LNCAP (cell line): ENCODE measurements at regions not wholly inside any gene's neighbourhood (a gene's known extent, or its start where the extent isn't known, plus 50 kb on each side); places are given as distances from the start of the nearest gene placed in this dataset.

Source experiments
- TF ChIP-seq, protein P1 (sequence below): fragments of 450-650 bp; IDR thresholded peaks from 2 replicates; pipeline ENCODE4 v1.5.1; 2017; ENCODE audit warnings: mild to moderate bottlenecking

DNA sequence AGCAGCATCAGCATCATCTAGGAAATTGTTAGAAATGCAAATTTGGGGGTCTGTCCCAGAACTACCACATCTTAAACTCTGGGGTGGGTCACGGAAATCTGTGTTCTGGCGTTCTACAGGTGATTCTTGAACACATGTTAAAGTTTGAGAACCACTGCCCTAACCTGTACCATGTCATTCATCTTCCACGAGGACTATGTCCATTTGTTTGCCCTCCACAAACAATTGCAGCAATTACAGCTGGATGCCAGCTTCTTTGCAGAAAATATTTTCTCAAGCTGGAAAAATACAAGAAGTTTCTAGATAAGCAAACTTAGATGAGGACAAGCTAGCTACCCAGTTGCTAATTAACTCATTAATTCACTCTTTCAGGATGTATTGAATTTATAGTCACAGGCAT is 54.1 kb downstream of the MAFB start:
- TF ChIP-seq, protein P1, sequence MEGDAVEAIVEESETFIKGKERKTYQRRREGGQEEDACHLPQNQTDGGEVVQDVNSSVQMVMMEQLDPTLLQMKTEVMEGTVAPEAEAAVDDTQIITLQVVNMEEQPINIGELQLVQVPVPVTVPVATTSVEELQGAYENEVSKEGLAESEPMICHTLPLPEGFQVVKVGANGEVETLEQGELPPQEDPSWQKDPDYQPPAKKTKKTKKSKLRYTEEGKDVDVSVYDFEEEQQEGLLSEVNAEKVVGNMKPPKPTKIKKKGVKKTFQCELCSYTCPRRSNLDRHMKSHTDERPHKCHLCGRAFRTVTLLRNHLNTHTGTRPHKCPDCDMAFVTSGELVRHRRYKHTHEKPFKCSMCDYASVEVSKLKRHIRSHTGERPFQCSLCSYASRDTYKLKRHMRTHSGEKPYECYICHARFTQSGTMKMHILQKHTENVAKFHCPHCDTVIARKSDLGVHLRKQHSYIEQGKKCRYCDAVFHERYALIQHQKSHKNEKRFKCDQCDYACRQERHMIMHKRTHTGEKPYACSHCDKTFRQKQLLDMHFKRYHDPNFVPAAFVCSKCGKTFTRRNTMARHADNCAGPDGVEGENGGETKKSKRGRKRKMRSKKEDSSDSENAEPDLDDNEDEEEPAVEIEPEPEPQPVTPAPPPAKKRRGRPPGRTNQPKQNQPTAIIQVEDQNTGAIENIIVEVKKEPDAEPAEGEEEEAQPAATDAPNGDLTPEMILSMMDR: no peak

DNA sequence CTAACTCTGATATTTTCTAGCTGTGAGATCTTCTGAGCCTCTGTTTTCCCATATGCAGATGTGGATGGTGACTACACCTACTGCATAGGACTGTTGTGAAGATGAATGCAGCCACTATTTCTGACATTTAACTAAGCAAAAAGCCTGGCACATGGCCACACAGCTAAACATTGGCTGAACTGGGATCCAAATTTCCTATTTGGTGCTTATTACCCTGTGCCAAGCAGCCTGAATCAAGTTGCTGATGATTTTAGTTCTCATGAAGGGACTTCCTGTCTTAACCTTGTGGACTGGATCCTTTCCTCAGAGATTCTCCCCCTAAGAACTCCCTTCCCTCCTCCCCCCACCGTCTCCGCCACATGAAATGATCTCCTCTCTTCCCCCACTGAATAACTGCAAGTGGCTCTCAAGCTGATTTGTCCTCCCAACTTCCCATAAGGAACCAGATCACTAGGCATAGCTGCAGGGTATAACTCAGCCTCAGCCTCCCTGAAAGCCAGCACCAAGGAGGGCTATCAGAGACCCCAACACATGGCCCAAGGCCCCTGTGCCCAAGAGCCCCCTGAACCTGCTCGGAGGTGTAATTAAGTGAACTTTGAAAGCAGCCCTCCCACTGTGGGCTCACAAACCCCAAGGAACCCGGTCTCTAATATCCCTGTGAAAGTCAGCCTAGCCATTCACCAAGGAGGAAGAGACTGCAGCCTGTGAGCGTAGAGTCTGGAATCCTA is 55.7 kb downstream of the MAFB start:
- TF ChIP-seq, protein P1: no peak

DNA sequence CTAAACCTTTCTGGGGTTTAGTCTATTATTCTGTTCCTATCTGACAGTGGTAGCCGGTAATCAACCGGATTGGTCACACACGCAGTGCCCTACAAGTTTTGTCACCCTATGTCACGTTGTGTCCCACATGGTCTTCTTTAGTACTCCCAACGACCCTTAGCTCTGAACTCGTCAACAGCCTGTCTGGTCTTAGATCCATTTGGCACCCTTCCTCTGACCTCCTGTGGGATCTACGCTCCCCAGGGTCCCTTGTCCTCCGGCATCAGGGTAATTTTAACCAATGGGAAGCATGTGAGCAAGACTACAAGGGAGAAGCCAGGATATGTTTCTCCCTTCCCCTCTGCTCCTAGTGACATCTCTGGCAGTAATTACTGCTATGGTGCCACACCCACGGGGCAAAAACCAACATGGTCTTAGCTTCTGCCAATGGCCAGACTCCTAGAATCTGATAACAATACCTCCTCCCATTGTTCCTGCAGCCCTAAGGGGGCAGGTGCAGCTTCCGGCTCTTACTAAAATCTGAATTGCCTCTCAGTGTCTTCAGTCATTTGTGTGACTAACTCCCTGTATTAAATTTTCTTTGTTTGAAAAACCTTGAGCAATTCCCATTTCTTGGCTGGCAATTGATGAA is 56.6 kb downstream of the MAFB start:
- TF ChIP-seq, protein P1: no peak

DNA sequence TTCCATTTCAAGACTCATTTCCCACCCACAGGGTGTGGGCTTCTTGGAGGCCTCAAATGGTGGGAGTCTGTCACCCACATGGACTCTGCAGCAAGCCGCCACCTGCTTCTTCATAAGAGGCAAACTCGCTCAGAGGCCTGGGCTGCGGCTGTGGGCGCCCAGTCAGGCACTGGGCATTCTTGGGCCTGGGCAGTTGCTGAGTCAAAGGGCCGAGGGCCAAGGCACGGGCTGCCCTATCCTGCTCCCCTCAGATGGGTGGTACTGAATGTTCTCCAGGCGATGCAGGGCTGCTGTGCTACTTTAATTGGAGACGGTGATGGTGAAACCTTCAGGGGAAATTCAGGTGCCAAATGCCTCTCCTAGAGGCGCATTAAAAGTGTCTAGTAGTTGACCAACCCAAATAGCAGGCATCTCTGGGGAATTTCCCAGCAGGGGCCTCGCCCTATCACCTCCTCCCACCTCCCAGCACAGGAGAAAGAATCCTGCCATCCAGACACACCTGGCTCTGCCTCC is 57.9 kb downstream of the MAFB start:
- TF ChIP-seq, protein P1: no peak

DNA sequence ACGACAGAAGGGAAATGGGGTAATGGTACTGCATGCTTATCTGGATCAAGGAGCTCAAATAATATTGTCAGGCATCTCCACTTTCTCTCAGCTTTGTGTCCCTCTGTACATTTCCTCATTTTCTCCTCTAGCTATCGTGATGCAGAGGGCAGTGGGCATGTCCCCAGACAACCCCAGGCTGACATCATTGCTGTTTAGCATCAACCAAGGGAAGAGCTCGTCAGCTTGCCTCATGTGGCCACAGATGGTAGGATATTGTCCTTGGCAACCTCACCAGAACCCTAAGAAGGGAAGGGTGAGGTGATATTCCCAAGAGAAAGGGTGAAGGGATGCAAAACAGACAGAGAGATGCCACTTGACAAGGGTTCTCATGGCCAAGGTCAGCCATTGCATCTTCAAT is 58.3 kb downstream of the MAFB start:
- TF ChIP-seq, protein P1: no peak

DNA sequence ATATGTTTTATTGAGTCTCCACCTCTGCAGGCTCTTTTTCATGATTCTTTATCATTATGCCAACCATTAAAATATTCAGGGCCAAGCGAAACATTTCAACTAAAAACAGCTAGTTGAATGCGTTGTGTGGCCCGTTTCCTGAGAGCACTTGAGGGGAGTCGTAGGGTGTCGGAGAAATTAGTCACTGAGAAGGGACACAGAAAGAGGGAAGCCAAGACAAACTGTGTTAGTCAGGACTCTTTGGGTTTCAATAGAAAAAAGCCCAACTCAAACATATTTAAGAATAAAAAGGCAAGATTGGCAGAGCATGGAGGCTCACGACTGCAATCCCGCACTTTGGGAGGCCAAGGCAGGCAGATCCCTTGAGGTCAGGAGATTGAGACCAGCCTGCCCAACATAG is 58.9 kb downstream of the MAFB start:
- TF ChIP-seq, protein P1: no peak

DNA sequence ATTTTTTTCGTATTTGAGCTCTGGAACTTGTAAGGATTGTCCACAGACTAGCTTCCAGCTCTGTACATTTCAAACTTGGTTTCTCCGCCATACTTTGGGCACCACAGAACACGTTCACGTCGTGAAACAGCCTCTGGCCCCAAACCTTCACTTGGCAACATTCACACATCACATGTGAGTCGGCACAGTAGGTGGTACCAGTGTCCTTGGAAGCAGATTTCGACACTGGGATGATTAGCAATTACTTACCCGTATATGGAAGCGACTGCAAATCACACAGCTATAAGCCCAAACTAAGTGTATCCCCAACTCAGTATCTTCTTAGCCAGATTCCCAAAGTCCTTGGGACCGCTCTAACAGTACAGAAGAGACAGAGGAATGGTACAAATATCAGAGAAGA is 60.2 kb downstream of the MAFB start:
- TF ChIP-seq, protein P1: no peak
